ENCODE measurements at regions not wholly inside any gene's neighbourhood (a gene's known extent, or its start where the extent isn't known, plus 50 kb on each side); places are given as distances from the start of the nearest gene placed in this dataset.

DNA sequence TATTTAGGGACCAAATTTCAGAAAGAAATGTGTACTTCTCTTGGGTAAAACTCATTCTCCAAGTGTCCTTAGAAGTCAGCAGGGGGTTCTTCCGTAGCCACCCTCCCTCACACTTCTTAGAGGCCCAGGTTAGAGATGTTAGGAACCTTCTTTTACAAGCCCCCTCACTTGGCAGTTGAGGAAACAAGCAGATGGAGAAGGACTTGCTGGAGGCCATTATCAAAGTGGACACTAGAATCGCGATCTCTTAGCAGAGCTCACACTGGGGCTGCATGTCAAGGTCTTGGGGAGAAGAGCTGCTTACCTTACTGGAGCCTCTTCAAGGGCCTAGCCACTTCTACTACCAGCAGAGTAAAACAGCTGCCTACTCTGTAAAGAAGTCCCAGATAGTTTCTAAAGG, 69.4 kb upstream of the POLG start:
- Histone ChIP-seq H3K27me3 (no peaks in the 10 kb centered on the region), H3K9me3 (no peaks in the 10 kb centered on the region), H3K36me3 (ENCODE audit: low read depth, missing control alignments) (no peaks in the 10 kb centered on the region), H3K4me3 (no peak overlapping the region), H3K27ac (no peak overlapping the region), H3K4me1 (peaks cover 33% of the 10 kb centered on the region)
- 31 to 32% methylated on average over 2 to 3 of the region's 3 CpGs for WGBS, 2 donors
- intact Hi-C loops (cut with DNase I; ENCODE audit: low total_unique reads), result no loop called here
- no peak for TF ChIP-seq POLR2A (IDR thresholded peaks at IDR 0.05)
- no peak for TF ChIP-seq CTCF (IDR thresholded peaks at IDR 0.05)
- DNase-seq, result no peak

GRCh38 chr15:89402518-89402805, 67.8 kb upstream of the POLG start:
- WGBS, 2 donors, result 36 to 63% methylated on average over 1 of the region's 1 CpG
- Histone ChIP-seq H3K36me3 (ENCODE audit: low read depth, missing control alignments) (no peaks in the 10 kb centered on the region), H3K9me3 (no peaks in the 10 kb centered on the region), H3K27ac (no peak overlapping the region), H3K4me1 (peaks cover 21% of the 10 kb centered on the region), H3K4me3 (no peak overlapping the region), H3K27me3 (no peaks in the 10 kb centered on the region)
- no peak for DNase-seq
- no peak for TF ChIP-seq POLR2A (IDR thresholded peaks at IDR 0.05)
- TF ChIP-seq CTCF (IDR thresholded peaks at IDR 0.05), result no peak
- intact Hi-C loops (cut with DNase I; ENCODE audit: low total_unique reads), result no loop called here

DNA sequence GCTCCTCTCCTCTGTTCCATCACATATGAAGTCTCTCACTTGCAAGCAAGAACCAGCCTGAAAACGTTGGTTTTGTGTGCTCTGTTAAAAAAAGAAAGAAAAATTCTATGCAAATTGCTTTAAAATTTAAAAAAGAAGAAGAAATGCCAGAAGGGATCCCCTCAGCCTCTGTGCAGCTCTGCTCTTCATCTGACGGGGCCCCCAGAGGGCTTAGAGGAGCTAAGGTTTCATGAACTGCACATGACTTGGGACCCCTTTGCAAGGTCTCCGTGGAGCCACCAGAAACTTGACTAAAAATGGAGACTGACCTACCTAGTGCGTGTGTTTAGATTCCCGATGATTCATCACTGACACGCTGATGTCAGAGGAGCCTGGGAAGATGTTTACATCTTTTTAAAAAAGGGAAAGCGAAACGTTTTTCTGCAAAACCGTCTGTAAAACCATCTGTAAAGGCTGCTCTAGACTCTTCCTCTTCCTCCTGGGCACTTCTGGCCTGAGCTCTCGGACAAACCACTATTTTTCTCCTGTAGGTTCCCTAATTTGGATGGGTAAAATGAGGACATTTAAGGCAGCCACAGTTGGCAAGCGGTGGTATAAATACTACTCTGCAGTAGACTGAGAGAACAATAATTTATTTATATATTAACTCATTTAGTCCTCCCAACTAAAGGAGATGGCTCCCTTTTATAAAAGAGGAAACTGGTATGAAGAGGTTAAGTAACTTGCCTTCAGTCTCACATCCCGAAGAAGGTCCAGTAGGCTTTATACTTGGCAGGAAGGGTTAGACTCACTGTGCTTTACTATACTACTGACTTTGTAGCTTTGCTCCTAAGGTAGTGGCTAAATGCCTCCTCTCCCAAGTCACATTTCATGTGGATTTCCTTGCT, 67.2 kb upstream of the POLG start:
- H3K9me3 ChIP-seq, result no peaks in the 10 kb centered on the region
- H3K4me3 ChIP-seq, result no peak overlapping the region
- H3K36me3 ChIP-seq (ENCODE audit: low read depth, missing control alignments), result no peaks in the 10 kb centered on the region
- intact Hi-C loops (cut with DNase I; ENCODE audit: low total_unique reads), result no loop called here
- H3K27ac ChIP-seq, result no peak overlapping the region
- no peak for TF ChIP-seq CTCF (IDR thresholded peaks at IDR 0.05)
- TF ChIP-seq POLR2A (IDR thresholded peaks at IDR 0.05), result no peak
- 38 to 44% methylated on average over 12 of the region's 12 CpGs for WGBS, 2 donors
- H3K27me3 ChIP-seq, result no peaks in the 10 kb centered on the region
- peaks cover 15% of the 10 kb centered on the region for H3K4me1 ChIP-seq
- no peak for DNase-seq

- 26 to 30% methylated on average over 5 to 7 of the region's 7 CpGs for WGBS, 2 donors
- TF ChIP-seq CTCF (IDR thresholded peaks at IDR 0.05), result no peak
- TF ChIP-seq POLR2A (IDR thresholded peaks at IDR 0.05), result no peak
- no peaks in the 10 kb centered on the region for H3K9me3 ChIP-seq
- peaks cover 14% of the 10 kb centered on the region for H3K4me1 ChIP-seq
- intact Hi-C loops (cut with DNase I; ENCODE audit: low total_unique reads), result no loop called here
- no peak overlapping the region for H3K27ac ChIP-seq
- no peaks in the 10 kb centered on the region for H3K36me3 ChIP-seq (ENCODE audit: low read depth, missing control alignments)
- no peak overlapping the region for H3K4me3 ChIP-seq
- no peak for DNase-seq
- no peaks in the 10 kb centered on the region for H3K27me3 ChIP-seq
Observed at GRCh38 chr15:89400782-89401545, 66.3 kb upstream of the POLG start.
